ENCODE measurements at regions not wholly inside any gene's neighbourhood (a gene's known extent, or its start where the extent isn't known, plus 50 kb on each side); places are given as distances from the start of the nearest gene placed in this dataset.
"Not testable (repeated sequence)": the region's sequence is repeated elsewhere in the genome, so short reads cannot be mapped to it uniquely, and the experiment has no call there.

GRCh38 chr12:131394752-131395151, 316.1 kb upstream of the SFSWAP start:
- not testable (repeated sequence) for H3K27me3 Mint-ChIP-seq; H3K4me3 Mint-ChIP-seq; H3K36me3 Mint-ChIP-seq (ENCODE audit: low read depth); H3K27ac Mint-ChIP-seq; H3K4me1 Mint-ChIP-seq (ENCODE audit: low read depth)
- H3K9me3 Mint-ChIP-seq, result peaks cover 20% of the 10 kb centered on the region

- H3K36me3 Mint-ChIP-seq (ENCODE audit: low read depth); H3K27me3 Mint-ChIP-seq; H3K27ac Mint-ChIP-seq; H3K4me1 Mint-ChIP-seq (ENCODE audit: low read depth); H3K4me3 Mint-ChIP-seq: not testable (repeated sequence)
- peaks cover 20% of the 10 kb centered on the region for H3K9me3 Mint-ChIP-seq
These were observed 315.6 kb upstream of the SFSWAP start for GRCh38 chr12:131395209-131395684.

GRCh38 chr12:131395971-131396573, 314.8 kb upstream of the SFSWAP start:
- no peak overlapping the region for H3K4me3 Mint-ChIP-seq
- H3K9me3 Mint-ChIP-seq, result peaks cover 20% of the 10 kb centered on the region
- no peaks in the 10 kb centered on the region for H3K36me3 Mint-ChIP-seq (ENCODE audit: low read depth)
- H3K4me1 Mint-ChIP-seq (ENCODE audit: low read depth), result no peaks in the 10 kb centered on the region
- no peak overlapping the region for H3K27ac Mint-ChIP-seq
- no peaks in the 10 kb centered on the region for H3K27me3 Mint-ChIP-seq

GRCh38 chr12:131397493-131398181, 313.3 kb upstream of the SFSWAP start:
- H3K4me3 Mint-ChIP-seq, result no peak overlapping the region
- H3K27me3 Mint-ChIP-seq, result no peaks in the 10 kb centered on the region
- H3K36me3 Mint-ChIP-seq (ENCODE audit: low read depth), result no peaks in the 10 kb centered on the region
- no peaks in the 10 kb centered on the region for H3K4me1 Mint-ChIP-seq (ENCODE audit: low read depth)
- H3K9me3 Mint-ChIP-seq, result peaks cover 20% of the 10 kb centered on the region
- H3K27ac Mint-ChIP-seq, result no peak overlapping the region

GRCh38 chr12:131399000-131399399, 311.9 kb upstream of the SFSWAP start:
- no peaks in the 10 kb centered on the region for H3K4me1 Mint-ChIP-seq (ENCODE audit: low read depth)
- H3K9me3 Mint-ChIP-seq, result peaks cover 20% of the 10 kb centered on the region
- no peak overlapping the region for H3K27ac Mint-ChIP-seq
- H3K4me3 Mint-ChIP-seq, result no peak overlapping the region
- H3K36me3 Mint-ChIP-seq (ENCODE audit: low read depth), result no peaks in the 10 kb centered on the region
- H3K27me3 Mint-ChIP-seq, result no peaks in the 10 kb centered on the region

- H3K4me3 Mint-ChIP-seq; H3K4me1 Mint-ChIP-seq (ENCODE audit: low read depth); H3K27me3 Mint-ChIP-seq; H3K36me3 Mint-ChIP-seq (ENCODE audit: low read depth); H3K27ac Mint-ChIP-seq: not testable (repeated sequence)
- peaks cover 20% of the 10 kb centered on the region for H3K9me3 Mint-ChIP-seq
These were observed 310.1 kb upstream of the SFSWAP start for GRCh38 chr12:131400668-131401294.

- not testable (repeated sequence) for H3K27ac Mint-ChIP-seq; H3K4me3 Mint-ChIP-seq; H3K36me3 Mint-ChIP-seq (ENCODE audit: low read depth); H3K27me3 Mint-ChIP-seq; H3K4me1 Mint-ChIP-seq (ENCODE audit: low read depth)
- H3K9me3 Mint-ChIP-seq, result peaks cover 17% of the 10 kb centered on the region
These were observed 308.8 kb upstream of the SFSWAP start for GRCh38 chr12:131401907-131402633.

GRCh38 chr12:131402781-131403396, 308.0 kb upstream of the SFSWAP start:
- no peaks in the 10 kb centered on the region for H3K27me3 Mint-ChIP-seq

GRCh38 chr12:131403676-131404075, 307.2 kb upstream of the SFSWAP start:
- H3K36me3 Mint-ChIP-seq (ENCODE audit: low read depth), result no peaks in the 10 kb centered on the region
- H3K27me3 Mint-ChIP-seq, result no peaks in the 10 kb centered on the region
- no peak overlapping the region for H3K27ac Mint-ChIP-seq
- H3K4me3 Mint-ChIP-seq, result no peak overlapping the region
- H3K9me3 Mint-ChIP-seq, result peaks cover 8% of the 10 kb centered on the region
- no peaks in the 10 kb centered on the region for H3K4me1 Mint-ChIP-seq (ENCODE audit: low read depth)

More at GRCh38 chr12:131402781-131403396, 308.0 kb upstream of the SFSWAP start:
- no peaks in the 10 kb centered on the region for H3K4me1 Mint-ChIP-seq (ENCODE audit: low read depth)
- no peak overlapping the region for H3K27ac Mint-ChIP-seq
- H3K9me3 Mint-ChIP-seq, result peaks cover 15% of the 10 kb centered on the region
- H3K4me3 Mint-ChIP-seq, result no peak overlapping the region
- no peaks in the 10 kb centered on the region for H3K36me3 Mint-ChIP-seq (ENCODE audit: low read depth)

GRCh38 chr12:131404705-131405104, 306.2 kb upstream of the SFSWAP start:
- no peaks in the 10 kb centered on the region for H3K4me1 Mint-ChIP-seq (ENCODE audit: low read depth)
- no peak overlapping the region for H3K4me3 Mint-ChIP-seq
- H3K9me3 Mint-ChIP-seq, result peaks cover under 1% of the 10 kb centered on the region
- no peaks in the 10 kb centered on the region for H3K27me3 Mint-ChIP-seq
- H3K36me3 Mint-ChIP-seq (ENCODE audit: low read depth), result no peaks in the 10 kb centered on the region
- no peak overlapping the region for H3K27ac Mint-ChIP-seq

GRCh38 chr12:131407221-131408035, 303.5 kb upstream of the SFSWAP start:
- H3K27ac Mint-ChIP-seq, result no peak overlapping the region
- H3K4me1 Mint-ChIP-seq (ENCODE audit: low read depth), result no peaks in the 10 kb centered on the region
- no peaks in the 10 kb centered on the region for H3K9me3 Mint-ChIP-seq
- peaks cover 3% of the 10 kb centered on the region for H3K27me3 Mint-ChIP-seq
- H3K36me3 Mint-ChIP-seq (ENCODE audit: low read depth), result no peaks in the 10 kb centered on the region
- H3K4me3 Mint-ChIP-seq, result no peak overlapping the region

- Mint-ChIP-seq H3K4me3 (no peak overlapping the region), H3K27me3 (peaks cover 3% of the 10 kb centered on the region), H3K36me3 (ENCODE audit: low read depth) (no peaks in the 10 kb centered on the region), H3K9me3 (no peaks in the 10 kb centered on the region), H3K4me1 (ENCODE audit: low read depth) (no peaks in the 10 kb centered on the region), H3K27ac (no peak overlapping the region)
These were observed 302.9 kb upstream of the SFSWAP start for GRCh38 chr12:131408036-131408365.

GRCh38 chr12:131408484-131408883, 302.4 kb upstream of the SFSWAP start:
- Mint-ChIP-seq H3K36me3 (ENCODE audit: low read depth) (no peaks in the 10 kb centered on the region), H3K27me3 (peaks cover 3% of the 10 kb centered on the region), H3K9me3 (no peaks in the 10 kb centered on the region), H3K27ac (no peak overlapping the region), H3K4me3 (no peak overlapping the region), H3K4me1 (ENCODE audit: low read depth) (no peaks in the 10 kb centered on the region)

GRCh38 chr12:131409211-131409610, 301.7 kb upstream of the SFSWAP start:
- H3K4me3 Mint-ChIP-seq, result no peak overlapping the region
- peaks cover 3% of the 10 kb centered on the region for H3K27me3 Mint-ChIP-seq
- no peaks in the 10 kb centered on the region for H3K4me1 Mint-ChIP-seq (ENCODE audit: low read depth)

More at GRCh38 chr12:131409211-131409610, 301.7 kb upstream of the SFSWAP start:
- Mint-ChIP-seq H3K9me3 (no peaks in the 10 kb centered on the region), H3K27ac (no peak overlapping the region), H3K36me3 (ENCODE audit: low read depth) (no peaks in the 10 kb centered on the region)
